Activated T-helper 2 cell treated with anti-CD3 and anti-CD28 coated beads, Interferon-gamma antibody, Interleukin-2, Interleukin-4, amounts not matched to agents 10 μg/mL and 5 μg/mL and 100 μg/mL, durations not matched to agents 14 hours and 24 hours and 36 hours (primary cell): ENCODE measurements at regions not wholly inside any gene's neighbourhood (a gene's known extent, or its start where the extent isn't known, plus 50 kb on each side); places are given as distances from the start of the nearest gene placed in this dataset.

Experiments used
- DNase-seq: peaks from one replicate; pipeline ENCODE4 v3.0.0; 2021; ENCODE audit warnings: low spot score
- H3K27ac Mint-ChIP-seq: one replicate; pipeline ENCODE4 v1.8.0; 2021; ENCODE audit warnings: mixed read lengths
- H3K27me3 Mint-ChIP-seq: one replicate; pipeline ENCODE4 v1.8.0; 2021; ENCODE audit warnings: low read depth, mixed read lengths
- H3K36me3 Mint-ChIP-seq: one replicate; pipeline ENCODE4 v1.8.0; 2021; ENCODE audit warnings: low read depth, mixed read lengths
- H3K4me1 Mint-ChIP-seq: one replicate; pipeline ENCODE4 v1.8.0; 2021; ENCODE audit warnings: low read depth, mixed read lengths
- H3K4me3 Mint-ChIP-seq: one replicate; pipeline ENCODE4 v1.8.0; 2021; ENCODE audit warnings: low read depth, mild to moderate bottlenecking, moderate library complexity, mixed read lengths
- H3K9me3 Mint-ChIP-seq: one replicate; pipeline ENCODE4 v1.8.0; 2021; ENCODE audit warnings: mixed read lengths
- intact Hi-C: fragments of 100-400 bp; cut with micrococcal nuclease; formaldehyde crosslinking; loops from one replicate; pipeline ENCODE4 v1.15.1; 2023

GRCh38 chr12:89251342-89252271 lies 100.7 kb downstream of the DUSP6 start:
- no peak for DNase-seq
- Mint-ChIP-seq H3K27ac (peak overlapping the region; percentile 66), H3K4me3 (no peak overlapping the region), H3K36me3 (peaks cover 32% of the 10 kb centered on the region), H3K9me3 (peaks cover 29% of the 10 kb centered on the region), H3K27me3 (no peaks in the 10 kb centered on the region), H3K4me1 (peaks cover 51% of the 10 kb centered on the region)
- intact Hi-C loops = loop anchor here (1.0 kb wide), 1 partner anchor 7 kb away; no protein-coding TSS in a partner anchor

GRCh38 chr12:89250636-89251035 lies 101.7 kb downstream of the DUSP6 start:
- intact Hi-C loops = no loop called here
- DNase-seq = no peak
- Mint-ChIP-seq H3K36me3 (peaks cover 26% of the 10 kb centered on the region), H3K4me3 (no peak overlapping the region), H3K27ac (no peak overlapping the region), H3K27me3 (no peaks in the 10 kb centered on the region), H3K4me1 (peaks cover 58% of the 10 kb centered on the region), H3K9me3 (peaks cover 29% of the 10 kb centered on the region)

DNA sequence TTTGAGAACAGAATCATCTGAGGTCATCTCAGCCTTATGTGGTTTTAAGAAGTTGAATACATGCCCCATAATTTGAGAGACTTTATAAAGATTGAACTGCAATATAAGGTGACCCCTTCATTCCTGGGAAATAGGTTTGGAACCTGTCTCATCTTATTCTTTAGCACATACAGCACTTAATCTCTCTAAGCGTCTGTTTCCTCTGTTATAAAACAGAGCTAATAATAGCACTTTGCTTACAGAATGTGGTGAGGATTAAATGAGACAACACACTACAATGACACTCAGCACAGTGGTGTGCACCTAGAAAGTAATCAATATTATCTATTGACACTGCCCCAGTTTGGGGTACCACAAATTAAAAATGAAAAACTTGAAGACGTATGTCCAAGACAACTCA lies 102.1 kb downstream of the DUSP6 start:
- no peak overlapping the region for H3K27ac Mint-ChIP-seq

GRCh38 chr12:89247967-89248366 lies 104.3 kb downstream of the DUSP6 start:
- Mint-ChIP-seq H3K4me3 (no peak overlapping the region), H3K27me3 (no peaks in the 10 kb centered on the region), H3K4me1 (peaks cover 78% of the 10 kb centered on the region), H3K36me3 (peaks cover 21% of the 10 kb centered on the region), H3K27ac (no peak overlapping the region), H3K9me3 (peaks cover 20% of the 10 kb centered on the region)
- intact Hi-C loops = no loop called here
- no peak for DNase-seq

More for the DNA sequence above, 102.1 kb downstream of the DUSP6 start:
- intact Hi-C loops = no loop called here
- H3K4me3 Mint-ChIP-seq = no peak overlapping the region
- peaks cover 29% of the 10 kb centered on the region for H3K9me3 Mint-ChIP-seq
- H3K27me3 Mint-ChIP-seq = no peaks in the 10 kb centered on the region
- peaks cover 62% of the 10 kb centered on the region for H3K4me1 Mint-ChIP-seq
- no peak for DNase-seq
- peaks cover 25% of the 10 kb centered on the region for H3K36me3 Mint-ChIP-seq

DNA sequence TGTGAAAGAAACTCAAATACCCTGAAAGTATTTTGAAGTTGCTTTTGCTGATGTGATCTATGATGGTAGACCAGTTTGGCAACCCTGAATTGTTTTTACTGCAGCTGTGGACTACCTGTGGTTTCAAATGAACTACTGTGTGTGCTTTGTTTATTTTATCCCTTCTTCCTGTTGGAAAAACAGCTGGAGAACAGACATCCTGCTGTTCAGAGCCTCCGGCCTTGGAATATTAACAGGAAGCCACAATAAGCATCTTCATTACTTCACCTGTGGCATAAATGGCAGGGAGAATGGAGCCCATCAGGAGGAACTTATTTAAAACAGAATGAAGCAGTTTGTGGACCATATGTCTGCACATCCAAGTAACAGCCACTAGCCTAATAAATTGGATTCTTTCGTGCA lies 104.8 kb downstream of the DUSP6 start:
- Mint-ChIP-seq H3K4me1 (peaks cover 77% of the 10 kb centered on the region), H3K9me3 (peaks cover 19% of the 10 kb centered on the region), H3K36me3 (peaks cover 21% of the 10 kb centered on the region), H3K27me3 (no peaks in the 10 kb centered on the region), H3K4me3 (no peak overlapping the region), H3K27ac (no peak overlapping the region)
- no peak for DNase-seq
- intact Hi-C loops = no loop called here

GRCh38 chr12:89245090-89245489 lies 107.2 kb downstream of the DUSP6 start:
- H3K27me3 Mint-ChIP-seq = no peaks in the 10 kb centered on the region
- H3K9me3 Mint-ChIP-seq = peaks cover 31% of the 10 kb centered on the region
- intact Hi-C loops = loop anchor here (1.0 kb wide), 1 partner anchor 194 kb away; no protein-coding TSS in a partner anchor
- peaks cover 67% of the 10 kb centered on the region for H3K4me1 Mint-ChIP-seq
- H3K27ac Mint-ChIP-seq = peak overlapping the region; percentile 85
- peaks cover 31% of the 10 kb centered on the region for H3K36me3 Mint-ChIP-seq
- H3K4me3 Mint-ChIP-seq = peak overlapping the region; percentile 60
- peak; percentile 65 for DNase-seq

GRCh38 chr12:89244536-89244935 lies 107.8 kb downstream of the DUSP6 start:
- Mint-ChIP-seq H3K9me3 (peaks cover 31% of the 10 kb centered on the region), H3K27me3 (no peaks in the 10 kb centered on the region), H3K36me3 (peaks cover 31% of the 10 kb centered on the region), H3K4me3 (peak overlapping the region; percentile 35), H3K4me1 (peaks cover 67% of the 10 kb centered on the region), H3K27ac (peak overlapping the region; percentile 85)
- intact Hi-C loops = loop anchor here (1.0 to 5.0 kb wide), 11 partner anchors 8 to 278 kb away; partner anchors contain the start of genes DUSP6 and GALNT4
- peak; percentile 47 for DNase-seq

DNA sequence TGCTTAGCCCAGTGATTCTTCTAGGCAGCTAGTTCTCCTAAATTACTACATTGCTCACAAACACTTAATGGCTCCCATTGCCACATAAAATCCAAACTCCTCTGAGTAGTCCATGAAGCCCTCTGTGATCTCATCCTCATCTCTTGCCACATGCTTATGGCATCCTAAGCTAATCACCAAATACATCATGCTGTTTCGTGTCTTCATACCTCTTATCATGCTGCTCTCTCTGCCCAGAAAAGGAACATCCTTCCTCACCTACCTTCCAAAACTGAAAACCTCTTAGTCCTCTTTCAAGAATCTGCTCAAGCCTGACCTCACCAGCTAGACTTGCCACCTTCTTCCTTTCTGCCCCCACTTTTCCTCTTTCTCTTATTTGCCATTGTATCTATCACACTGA lies 108.5 kb downstream of the DUSP6 start:
- Mint-ChIP-seq H3K4me1 (peaks cover 75% of the 10 kb centered on the region), H3K36me3 (peaks cover 31% of the 10 kb centered on the region), H3K9me3 (peaks cover 31% of the 10 kb centered on the region), H3K27ac (peak overlapping the region; percentile 85), H3K4me3 (peak overlapping the region; percentile 2), H3K27me3 (no peaks in the 10 kb centered on the region)
- no peak for DNase-seq
- intact Hi-C loops = loop anchor here (1.0 to 5.0 kb wide), 12 partner anchors 7 to 279 kb away; partner anchors contain the start of genes DUSP6 and GALNT4

- Mint-ChIP-seq H3K4me3 (no peak overlapping the region), H3K27ac (peak overlapping the region; percentile 30), H3K27me3 (no peaks in the 10 kb centered on the region), H3K4me1 (peaks cover 85% of the 10 kb centered on the region), H3K36me3 (peaks cover 52% of the 10 kb centered on the region), H3K9me3 (peaks cover 40% of the 10 kb centered on the region)
- DNase-seq = no peak
- intact Hi-C loops = no loop called here
Measured at GRCh38 chr12:89239534-89239933, 112.8 kb downstream of the DUSP6 start.

DNA sequence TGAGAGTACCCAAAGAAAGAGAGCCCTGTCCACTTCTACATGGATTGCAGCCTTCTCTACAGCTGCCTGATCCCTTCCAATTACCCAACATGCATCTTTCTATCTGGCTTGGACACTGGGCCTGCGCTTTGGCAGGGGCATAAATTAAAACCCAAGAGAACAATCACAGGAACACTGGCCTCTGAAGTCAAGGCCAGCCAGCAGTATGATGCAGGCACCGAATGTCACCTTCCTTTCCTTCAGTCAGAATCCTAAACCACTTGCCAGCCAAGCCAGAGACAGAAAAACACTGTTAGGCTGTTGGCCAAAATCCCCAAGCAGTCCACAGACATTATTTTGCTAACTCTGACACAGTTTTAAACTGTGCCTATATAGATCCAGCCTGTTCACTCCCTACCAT lies 113.7 kb downstream of the DUSP6 start:
- H3K36me3 Mint-ChIP-seq = peaks cover 53% of the 10 kb centered on the region
- H3K9me3 Mint-ChIP-seq = peaks cover 40% of the 10 kb centered on the region
- no peak overlapping the region for H3K4me3 Mint-ChIP-seq
- peak overlapping the region; percentile 47 for H3K27ac Mint-ChIP-seq
- no peak for DNase-seq
- H3K4me1 Mint-ChIP-seq = peaks cover 80% of the 10 kb centered on the region
- intact Hi-C loops = no loop called here
- no peaks in the 10 kb centered on the region for H3K27me3 Mint-ChIP-seq

- no peak for DNase-seq
- no peaks in the 10 kb centered on the region for H3K27me3 Mint-ChIP-seq
- H3K4me1 Mint-ChIP-seq = peaks cover 76% of the 10 kb centered on the region
- peak overlapping the region; percentile 2 for H3K27ac Mint-ChIP-seq
- H3K36me3 Mint-ChIP-seq = peaks cover 51% of the 10 kb centered on the region
- H3K4me3 Mint-ChIP-seq = no peak overlapping the region
- intact Hi-C loops = no loop called here
- H3K9me3 Mint-ChIP-seq = peaks cover 34% of the 10 kb centered on the region
Measured at GRCh38 chr12:89237763-89238162, 114.5 kb downstream of the DUSP6 start.

DNA sequence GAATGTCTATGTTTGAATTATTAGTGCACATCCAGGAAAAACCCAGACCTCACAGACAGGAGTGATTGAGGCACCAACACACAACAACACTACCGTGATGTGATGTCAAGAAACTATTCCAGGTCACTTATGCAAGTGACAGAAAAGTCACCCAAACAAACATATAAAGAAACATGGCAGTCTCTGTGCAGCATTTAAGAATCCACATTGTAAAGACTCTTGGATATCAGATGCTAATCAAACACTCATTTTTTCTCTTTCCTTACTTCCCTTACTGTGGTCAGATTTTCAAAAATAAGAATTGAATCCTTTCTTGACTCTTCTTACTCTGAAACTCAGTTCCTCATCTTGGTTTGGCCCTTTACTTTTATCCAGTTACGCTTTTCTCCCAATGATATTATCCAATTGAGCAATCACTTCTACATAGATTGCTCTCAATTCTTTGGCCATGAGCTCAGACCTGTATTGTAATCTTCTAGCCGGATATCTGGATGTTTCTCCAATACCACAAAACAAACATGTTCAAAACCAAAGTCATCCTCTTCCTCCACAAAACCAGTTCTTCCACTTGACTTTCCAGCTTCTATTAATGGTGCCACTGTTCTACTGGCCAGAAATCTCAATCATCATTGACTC lies 115.4 kb downstream of the DUSP6 start:
- H3K27me3 Mint-ChIP-seq = no peaks in the 10 kb centered on the region
- peaks cover 30% of the 10 kb centered on the region for H3K9me3 Mint-ChIP-seq
- intact Hi-C loops = loop anchor here (1.0 kb wide), 1 partner anchor 7 kb away; no protein-coding TSS in a partner anchor
- peak overlapping the region; percentile 15 for H3K27ac Mint-ChIP-seq
- H3K4me3 Mint-ChIP-seq = no peak overlapping the region
- DNase-seq = no peak
- peaks cover 80% of the 10 kb centered on the region for H3K4me1 Mint-ChIP-seq
- H3K36me3 Mint-ChIP-seq = peaks cover 51% of the 10 kb centered on the region
